ENCODE measurements at regions not wholly inside any gene's neighbourhood (a gene's known extent, or its start where the extent isn't known, plus 50 kb on each side); places are given as distances from the start of the nearest gene placed in this dataset.

- DNase-seq (ENCODE audit: low read depth): no peak
Observed at GRCh38 chr2:239710953-239711861, 310.4 kb upstream of the HDAC4 start.

- no peak for DNase-seq (ENCODE audit: low read depth)
Observed at GRCh38 chr2:239706367-239706766, 305.5 kb upstream of the HDAC4 start.

- no peak for DNase-seq (ENCODE audit: low read depth)
Observed at GRCh38 chr2:239704737-239705136, 303.9 kb upstream of the HDAC4 start.

GRCh38 chr2:239703834-239704233 is 303.0 kb upstream of the HDAC4 start:
- DNase-seq (ENCODE audit: low read depth): no peak

- DNase-seq (ENCODE audit: low read depth): no peak
Observed at GRCh38 chr2:239700686-239701345, 300.0 kb upstream of the HDAC4 start.

- no peak for DNase-seq (ENCODE audit: low read depth)
Observed at GRCh38 chr2:239697399-239698164, 296.8 kb upstream of the HDAC4 start.

GRCh38 chr2:239696559-239697207 is 295.9 kb upstream of the HDAC4 start:
- DNase-seq (ENCODE audit: low read depth): no peak

- no peak for DNase-seq (ENCODE audit: low read depth)
Observed at GRCh38 chr2:239695728-239696240, 295.0 kb upstream of the HDAC4 start.

- no peak for DNase-seq (ENCODE audit: low read depth)
Observed at GRCh38 chr2:239695106-239695727, 294.4 kb upstream of the HDAC4 start.

- no peak for DNase-seq (ENCODE audit: low read depth)
Observed at GRCh38 chr2:239694487-239694886, 293.7 kb upstream of the HDAC4 start.

- no peak for DNase-seq (ENCODE audit: low read depth)
Observed at GRCh38 chr2:239693761-239694415, 293.1 kb upstream of the HDAC4 start.

- DNase-seq (ENCODE audit: low read depth): no peak
Observed at GRCh38 chr2:239693330-239693729, 292.5 kb upstream of the HDAC4 start.

- no peak for DNase-seq (ENCODE audit: low read depth)
Observed at GRCh38 chr2:239692919-239693318, 292.1 kb upstream of the HDAC4 start.

GRCh38 chr2:239692362-239692851 is 291.6 kb upstream of the HDAC4 start:
- DNase-seq (ENCODE audit: low read depth): no peak

GRCh38 chr2:239691720-239692119 is 290.9 kb upstream of the HDAC4 start:
- DNase-seq (ENCODE audit: low read depth): no peak

- DNase-seq (ENCODE audit: low read depth): no peak
Observed at GRCh38 chr2:239690651-239691631, 290.1 kb upstream of the HDAC4 start.

- no peak for DNase-seq (ENCODE audit: low read depth)
Observed at GRCh38 chr2:239689985-239690384, 289.2 kb upstream of the HDAC4 start.

GRCh38 chr2:239689410-239689809 is 288.6 kb upstream of the HDAC4 start:
- DNase-seq (ENCODE audit: low read depth): no peak

- no peak for DNase-seq (ENCODE audit: low read depth)
Observed at GRCh38 chr2:239688840-239689239, 288.0 kb upstream of the HDAC4 start.

Measured in activated T-helper 9 cell treated with anti-CD3 and anti-CD28 coated beads, Interleukin-2, amount 50 U/mL, for 16 hours (primary cell).